ENCODE measurements at regions not wholly inside any gene's neighbourhood (a gene's known extent, or its start where the extent isn't known, plus 50 kb on each side); places are given as distances from the start of the nearest gene placed in this dataset.
A peak's percentile ranks its signal among the peaks of the same experiment; 100 is the strongest.

DNA sequence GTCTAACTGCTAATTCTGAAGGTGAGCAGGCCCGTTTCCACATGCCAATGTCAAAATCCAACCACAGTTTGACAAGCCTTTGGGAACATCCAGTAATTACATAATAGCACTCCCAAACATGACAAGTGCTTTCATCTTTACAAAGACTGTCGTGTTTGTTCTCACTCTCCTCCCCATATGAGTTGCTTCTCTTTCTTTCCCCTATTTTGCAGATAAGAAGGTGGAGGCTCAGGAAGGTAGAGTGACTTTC lies 55.9 kb upstream of the CD44 start:
- Histone ChIP-seq H3K79me2 (ENCODE audit: low read depth) (no peaks in the 10 kb centered on the region), H2AFZ (replicated peaks) (no peak overlapping the region), H4K20me1 (ENCODE audit: low read depth) (no peaks in the 10 kb centered on the region), H3K4me1 (no peaks in the 10 kb centered on the region), H3K9me3 (ENCODE audit: low read depth) (no peaks in the 10 kb centered on the region), H3K4me3 (no peak overlapping the region), H3K9ac (no peak overlapping the region), H3K4me2 (no peak overlapping the region), H3F3A (ENCODE audit: low read depth) (no peaks in the 10 kb centered on the region), H3K36me3 (no peaks in the 10 kb centered on the region), H3K27ac (no peak overlapping the region), H3K27me3 (no peaks in the 10 kb centered on the region)
- peak overlapping the region; percentile 34 for H3K27ac Mint-ChIP-seq
- TF ChIP-seq EZH2 (IDR thresholded peaks at IDR 0.05) (no peak), EZH2phosphoT487 (IDR thresholded peaks at IDR 0.05) (no peak)
- TF ChIP-seq, protein P1, sequence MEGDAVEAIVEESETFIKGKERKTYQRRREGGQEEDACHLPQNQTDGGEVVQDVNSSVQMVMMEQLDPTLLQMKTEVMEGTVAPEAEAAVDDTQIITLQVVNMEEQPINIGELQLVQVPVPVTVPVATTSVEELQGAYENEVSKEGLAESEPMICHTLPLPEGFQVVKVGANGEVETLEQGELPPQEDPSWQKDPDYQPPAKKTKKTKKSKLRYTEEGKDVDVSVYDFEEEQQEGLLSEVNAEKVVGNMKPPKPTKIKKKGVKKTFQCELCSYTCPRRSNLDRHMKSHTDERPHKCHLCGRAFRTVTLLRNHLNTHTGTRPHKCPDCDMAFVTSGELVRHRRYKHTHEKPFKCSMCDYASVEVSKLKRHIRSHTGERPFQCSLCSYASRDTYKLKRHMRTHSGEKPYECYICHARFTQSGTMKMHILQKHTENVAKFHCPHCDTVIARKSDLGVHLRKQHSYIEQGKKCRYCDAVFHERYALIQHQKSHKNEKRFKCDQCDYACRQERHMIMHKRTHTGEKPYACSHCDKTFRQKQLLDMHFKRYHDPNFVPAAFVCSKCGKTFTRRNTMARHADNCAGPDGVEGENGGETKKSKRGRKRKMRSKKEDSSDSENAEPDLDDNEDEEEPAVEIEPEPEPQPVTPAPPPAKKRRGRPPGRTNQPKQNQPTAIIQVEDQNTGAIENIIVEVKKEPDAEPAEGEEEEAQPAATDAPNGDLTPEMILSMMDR (IDR thresholded peaks at IDR 0.05), result no peak
- peaks cover 2% of the 10 kb centered on the region for H3K27me3 Mint-ChIP-seq (ENCODE audit: insufficient read depth, low read depth)
- no peak overlapping the region for H3K4me3 Mint-ChIP-seq
- H3K36me3 Mint-ChIP-seq, result no peaks in the 10 kb centered on the region
- H3K9me3 Mint-ChIP-seq, result no peaks in the 10 kb centered on the region
- H3K4me1 Mint-ChIP-seq, result peaks cover 21% of the 10 kb centered on the region
- no peak for DNase-seq (ENCODE audit: low spot score)

- Histone ChIP-seq H3K9me3 (ENCODE audit: low read depth) (no peaks in the 10 kb centered on the region), H3K36me3 (no peaks in the 10 kb centered on the region), H3K27ac (no peak overlapping the region), H4K20me1 (ENCODE audit: low read depth) (no peaks in the 10 kb centered on the region), H3K9ac (no peak overlapping the region), H2AFZ (replicated peaks) (no peak overlapping the region), H3K4me2 (no peak overlapping the region), H3F3A (ENCODE audit: low read depth) (no peaks in the 10 kb centered on the region), H3K4me1 (no peaks in the 10 kb centered on the region), H3K4me3 (no peak overlapping the region), H3K27me3 (no peaks in the 10 kb centered on the region), H3K79me2 (ENCODE audit: low read depth) (no peaks in the 10 kb centered on the region)
- peaks cover 2% of the 10 kb centered on the region for H3K27me3 Mint-ChIP-seq (ENCODE audit: insufficient read depth, low read depth)
- no peaks in the 10 kb centered on the region for H3K9me3 Mint-ChIP-seq
- H3K4me1 Mint-ChIP-seq, result peaks cover 21% of the 10 kb centered on the region
- peak overlapping the region; percentile 34 for H3K27ac Mint-ChIP-seq
- DNase-seq (ENCODE audit: low spot score), result peak; percentile 6
- H3K36me3 Mint-ChIP-seq, result no peaks in the 10 kb centered on the region
- H3K4me3 Mint-ChIP-seq, result no peak overlapping the region
- no peak for TF ChIP-seq EZH2 (IDR thresholded peaks at IDR 0.05)
- no peak for TF ChIP-seq EZH2phosphoT487 (IDR thresholded peaks at IDR 0.05)
- TF ChIP-seq, protein P1 (IDR thresholded peaks at IDR 0.05), result no peak
These were observed 55.3 kb upstream of the CD44 start for GRCh38 chr11:35083431-35084238.

DNA sequence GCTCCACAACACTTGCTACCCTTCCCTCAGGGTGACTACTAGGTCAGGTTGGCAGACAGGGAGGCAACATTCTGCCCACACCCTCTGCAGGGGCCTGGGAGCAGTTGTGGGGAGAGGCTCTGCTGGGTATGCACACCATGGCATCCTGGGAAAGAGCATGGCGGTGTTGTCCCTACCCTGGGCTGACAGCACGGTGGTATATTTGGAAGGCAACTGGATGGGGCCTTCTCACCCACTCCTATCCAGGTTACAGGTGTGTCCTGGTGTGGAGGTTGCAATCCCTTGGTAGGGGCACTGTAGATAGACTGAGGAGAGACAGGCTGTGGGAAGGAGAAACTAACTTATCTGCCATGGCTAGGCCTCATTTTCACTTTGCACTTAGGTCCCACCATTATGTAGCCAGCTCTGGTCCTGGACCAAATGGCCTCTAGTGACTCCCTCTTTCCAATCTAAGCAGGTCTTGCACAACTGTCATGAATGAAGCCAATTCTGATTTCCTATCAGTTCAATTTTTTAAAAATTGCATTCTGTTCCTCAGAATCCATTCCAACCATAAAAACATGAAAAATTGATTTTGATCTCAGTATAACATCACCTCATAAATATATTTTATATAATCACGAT lies 54.0 kb upstream of the CD44 start:
- H3K4me3 ChIP-seq, result no peak overlapping the region
- H4K20me1 ChIP-seq (ENCODE audit: low read depth), result no peaks in the 10 kb centered on the region
- Mint-ChIP-seq H3K9me3 (no peaks in the 10 kb centered on the region), H3K4me3 (no peak overlapping the region), H3K27me3 (ENCODE audit: insufficient read depth, low read depth) (peaks cover 2% of the 10 kb centered on the region), H3K27ac (no peak overlapping the region), H3K4me1 (peaks cover 21% of the 10 kb centered on the region), H3K36me3 (no peaks in the 10 kb centered on the region)
- no peaks in the 10 kb centered on the region for H3K79me2 ChIP-seq (ENCODE audit: low read depth)
- no peak overlapping the region for H3K27ac ChIP-seq
- H2AFZ ChIP-seq (replicated peaks), result no peak overlapping the region
- H3K9ac ChIP-seq, result no peak overlapping the region
- H3K36me3 ChIP-seq, result no peaks in the 10 kb centered on the region
- no peak for DNase-seq (ENCODE audit: low spot score)
- H3K27me3 ChIP-seq, result no peaks in the 10 kb centered on the region
- H3K4me1 ChIP-seq, result no peaks in the 10 kb centered on the region
- H3K9me3 ChIP-seq (ENCODE audit: low read depth), result no peaks in the 10 kb centered on the region
- H3K4me2 ChIP-seq, result no peak overlapping the region
- H3F3A ChIP-seq (ENCODE audit: low read depth), result no peaks in the 10 kb centered on the region
- TF ChIP-seq EZH2phosphoT487 (IDR thresholded peaks at IDR 0.05), result no peak
- TF ChIP-seq, protein P1 (IDR thresholded peaks at IDR 0.05), result no peak
- TF ChIP-seq EZH2 (IDR thresholded peaks at IDR 0.05), result no peak

Measured in neural progenitor cell (in vitro differentiated cells).